ENCODE measurements at regions not wholly inside any gene's neighbourhood (a gene's known extent, or its start where the extent isn't known, plus 50 kb on each side); places are given as distances from the start of the nearest gene placed in this dataset.

DNA sequence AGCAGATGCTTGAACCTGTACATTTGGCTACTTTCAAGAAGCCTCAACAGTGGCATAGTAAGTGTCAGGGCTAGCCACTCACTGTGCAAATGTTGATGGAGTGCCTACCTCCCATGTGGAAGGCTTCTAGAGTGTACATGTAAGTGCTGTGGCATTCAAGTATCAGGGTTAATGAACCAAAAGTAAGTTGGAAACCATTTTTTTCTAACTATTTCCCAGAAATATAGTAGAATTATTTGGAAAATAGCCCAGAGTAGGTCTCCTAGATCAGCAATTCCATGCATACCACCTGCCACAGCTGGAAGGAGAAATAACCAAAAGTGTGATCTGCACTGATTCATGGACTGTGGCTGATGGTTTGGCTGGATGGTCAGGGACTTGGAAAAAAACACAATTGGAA lies 53.3 kb downstream of the FOXD1 start:
- no peaks in the 10 kb centered on the region for H3K36me3 Mint-ChIP-seq (ENCODE audit: insufficient read depth)
- no peak overlapping the region for H3K4me3 Mint-ChIP-seq (ENCODE audit: low read depth)
- DNase-seq (ENCODE audit: low spot score, unreplicated experiment): no peak
- H3K27me3 Mint-ChIP-seq: no peaks in the 10 kb centered on the region
- H3K27ac Mint-ChIP-seq: no peak overlapping the region
- H3K4me1 Mint-ChIP-seq (ENCODE audit: low read depth): peaks cover 34% of the 10 kb centered on the region
- H3K9me3 Mint-ChIP-seq (ENCODE audit: low read depth): no peaks in the 10 kb centered on the region
- no peak for TF ChIP-seq CTCF (IDR thresholded peaks at IDR 0.05; ENCODE audit: unreplicated experiment)

GRCh38 chr5:73394610-73395009 lies 54.0 kb downstream of the FOXD1 start:
- Mint-ChIP-seq H3K27me3 (no peaks in the 10 kb centered on the region), H3K4me3 (ENCODE audit: low read depth) (no peak overlapping the region), H3K27ac (no peak overlapping the region), H3K9me3 (ENCODE audit: low read depth) (no peaks in the 10 kb centered on the region), H3K36me3 (ENCODE audit: insufficient read depth) (no peaks in the 10 kb centered on the region), H3K4me1 (ENCODE audit: low read depth) (peaks cover 34% of the 10 kb centered on the region)
- DNase-seq (ENCODE audit: low spot score, unreplicated experiment): no peak
- TF ChIP-seq CTCF (IDR thresholded peaks at IDR 0.05; ENCODE audit: unreplicated experiment): no peak

- H3K27ac Mint-ChIP-seq: peak overlapping the region; percentile 84
- H3K9me3 Mint-ChIP-seq (ENCODE audit: low read depth): no peaks in the 10 kb centered on the region
- H3K4me1 Mint-ChIP-seq (ENCODE audit: low read depth): peaks cover 34% of the 10 kb centered on the region
- no peaks in the 10 kb centered on the region for H3K27me3 Mint-ChIP-seq
- peak overlapping the region; percentile 5 for H3K4me3 Mint-ChIP-seq (ENCODE audit: low read depth)
- DNase-seq (ENCODE audit: low spot score, unreplicated experiment): no peak
- no peak for TF ChIP-seq CTCF (IDR thresholded peaks at IDR 0.05; ENCODE audit: unreplicated experiment)
- H3K36me3 Mint-ChIP-seq (ENCODE audit: insufficient read depth): no peaks in the 10 kb centered on the region
These were observed 54.7 kb downstream of the FOXD1 start for GRCh38 chr5:73393611-73394489.

DNA sequence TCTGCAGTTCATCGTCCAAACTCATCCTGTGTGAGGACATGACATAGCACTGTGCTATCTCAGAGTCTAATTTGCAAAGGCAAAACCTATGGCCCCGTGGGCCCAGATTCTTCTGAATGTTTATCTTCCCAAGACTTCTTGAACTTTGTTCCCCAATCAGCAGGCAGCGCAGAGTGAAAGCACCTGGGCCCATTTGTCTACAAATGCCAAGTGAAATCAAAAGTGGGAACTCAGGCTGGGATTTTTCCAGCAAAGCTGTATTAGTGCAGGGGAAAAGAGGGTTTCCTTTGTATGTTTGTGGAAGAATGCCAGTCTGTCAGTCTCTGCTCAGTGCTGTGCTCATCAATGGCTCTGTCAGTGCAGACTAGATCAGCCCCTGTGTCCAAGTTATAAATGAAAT lies 55.8 kb downstream of the FOXD1 start:
- peak overlapping the region; percentile 25 for H3K4me3 Mint-ChIP-seq (ENCODE audit: low read depth)
- no peak for DNase-seq (ENCODE audit: low spot score, unreplicated experiment)
- peaks cover 40% of the 10 kb centered on the region for H3K4me1 Mint-ChIP-seq (ENCODE audit: low read depth)
- no peak for TF ChIP-seq CTCF (IDR thresholded peaks at IDR 0.05; ENCODE audit: unreplicated experiment)
- no peaks in the 10 kb centered on the region for H3K27me3 Mint-ChIP-seq
- peak overlapping the region; percentile 95 for H3K27ac Mint-ChIP-seq
- H3K9me3 Mint-ChIP-seq (ENCODE audit: low read depth): no peaks in the 10 kb centered on the region
- H3K36me3 Mint-ChIP-seq (ENCODE audit: insufficient read depth): no peaks in the 10 kb centered on the region

DNA sequence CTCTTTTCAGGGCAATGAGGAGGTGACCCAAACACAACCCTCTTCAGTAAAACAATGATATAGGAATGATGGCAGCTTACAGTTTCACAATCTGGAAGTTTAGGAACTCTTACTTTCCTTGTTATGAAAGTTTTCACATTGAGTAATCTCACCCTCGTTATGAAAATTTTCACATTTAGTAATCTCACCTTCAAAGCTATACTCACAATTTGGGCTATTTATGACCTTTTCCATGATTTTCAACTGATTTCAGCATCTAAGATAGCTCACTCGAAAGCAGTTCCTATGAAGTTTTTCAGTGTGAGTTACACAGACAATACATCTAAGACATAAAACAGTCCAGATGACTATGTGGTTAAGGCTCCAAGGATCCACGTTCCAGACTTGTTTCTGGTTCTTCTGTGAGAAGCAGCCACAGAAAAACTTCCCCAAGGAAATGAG lies 57.1 kb downstream of the FOXD1 start:
- DNase-seq (ENCODE audit: low spot score, unreplicated experiment): no peak
- Mint-ChIP-seq H3K27me3 (no peaks in the 10 kb centered on the region), H3K9me3 (ENCODE audit: low read depth) (no peaks in the 10 kb centered on the region), H3K4me3 (ENCODE audit: low read depth) (no peak overlapping the region), H3K4me1 (ENCODE audit: low read depth) (peaks cover 45% of the 10 kb centered on the region), H3K36me3 (ENCODE audit: insufficient read depth) (no peaks in the 10 kb centered on the region), H3K27ac (no peak overlapping the region)
- no peak for TF ChIP-seq CTCF (IDR thresholded peaks at IDR 0.05; ENCODE audit: unreplicated experiment)

All from progenitor cell of endocrine pancreas (in vitro differentiated cells).